HFF-Myc (cell line): ENCODE measurements at regions not wholly inside any gene's neighbourhood (a gene's known extent, or its start where the extent isn't known, plus 50 kb on each side); places are given as distances from the start of the nearest gene placed in this dataset.
"Not testable (repeated sequence)": the region's sequence is repeated elsewhere in the genome, so short reads cannot be mapped to it uniquely, and the experiment has no call there.

Experiments used
- DNase-seq: peaks from one replicate; pipeline ENCODE4 v3.0.0-alpha.2; 2011; ENCODE audit warnings: low read depth; ENCODE audit errors: extremely low read depth
- H3K4me3 ChIP-seq: replicated peaks from 2 replicates; pipeline ENCODE4 v1.5.1; 2011; ENCODE audit warnings: low read depth, mild to moderate bottlenecking, control low read depth, low read length
- TF ChIP-seq, protein P1 (sequence below): IDR thresholded peaks from 2 replicates; pipeline ENCODE4 v1.5.1; 2012; ENCODE audit warnings: mild to moderate bottlenecking, low read depth, low read length, control low read depth; ENCODE audit errors: missing control alignments

DNA sequence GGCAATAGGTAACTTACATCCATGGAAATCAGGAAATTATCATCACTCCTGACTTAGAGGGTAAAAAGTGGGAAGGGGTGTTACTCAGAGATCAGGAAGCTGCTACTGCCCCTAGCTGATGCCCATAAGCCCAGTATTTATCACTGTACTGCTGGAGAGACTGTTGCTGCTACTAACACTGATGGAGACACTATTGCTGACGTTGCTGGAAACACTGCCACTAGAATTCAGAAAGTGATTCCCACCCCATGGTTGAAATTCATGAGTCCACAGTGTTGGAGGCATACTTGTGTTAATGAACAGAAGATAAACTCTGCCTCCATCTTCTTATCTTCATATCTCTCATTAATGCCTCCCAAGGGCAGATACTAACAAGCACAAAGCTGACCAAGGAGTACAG, 97.6 kb downstream of the MTX3 start:
- DNase-seq = no peak
- TF ChIP-seq, protein P1, sequence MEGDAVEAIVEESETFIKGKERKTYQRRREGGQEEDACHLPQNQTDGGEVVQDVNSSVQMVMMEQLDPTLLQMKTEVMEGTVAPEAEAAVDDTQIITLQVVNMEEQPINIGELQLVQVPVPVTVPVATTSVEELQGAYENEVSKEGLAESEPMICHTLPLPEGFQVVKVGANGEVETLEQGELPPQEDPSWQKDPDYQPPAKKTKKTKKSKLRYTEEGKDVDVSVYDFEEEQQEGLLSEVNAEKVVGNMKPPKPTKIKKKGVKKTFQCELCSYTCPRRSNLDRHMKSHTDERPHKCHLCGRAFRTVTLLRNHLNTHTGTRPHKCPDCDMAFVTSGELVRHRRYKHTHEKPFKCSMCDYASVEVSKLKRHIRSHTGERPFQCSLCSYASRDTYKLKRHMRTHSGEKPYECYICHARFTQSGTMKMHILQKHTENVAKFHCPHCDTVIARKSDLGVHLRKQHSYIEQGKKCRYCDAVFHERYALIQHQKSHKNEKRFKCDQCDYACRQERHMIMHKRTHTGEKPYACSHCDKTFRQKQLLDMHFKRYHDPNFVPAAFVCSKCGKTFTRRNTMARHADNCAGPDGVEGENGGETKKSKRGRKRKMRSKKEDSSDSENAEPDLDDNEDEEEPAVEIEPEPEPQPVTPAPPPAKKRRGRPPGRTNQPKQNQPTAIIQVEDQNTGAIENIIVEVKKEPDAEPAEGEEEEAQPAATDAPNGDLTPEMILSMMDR = no peak
- no peak overlapping the region for H3K4me3 ChIP-seq

DNA sequence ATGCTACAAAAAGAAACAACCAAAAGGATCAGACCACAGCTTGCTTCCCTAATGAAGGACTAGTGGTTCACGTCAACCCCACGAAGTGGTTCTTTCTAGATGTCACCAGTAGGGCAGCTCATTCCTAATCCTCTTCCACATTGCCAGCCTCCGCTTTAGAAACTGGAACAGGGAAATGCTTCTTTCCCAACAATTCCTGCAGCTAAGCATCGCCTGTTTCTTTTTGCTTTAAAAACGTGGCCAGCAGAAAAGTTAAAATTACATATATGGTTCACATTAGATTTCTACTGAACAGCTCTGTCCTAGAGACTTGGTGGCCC, 100.2 kb downstream of the MTX3 start:
- H3K4me3 ChIP-seq = no peak overlapping the region
- TF ChIP-seq, protein P1 = no peak
- DNase-seq = no peak

DNA sequence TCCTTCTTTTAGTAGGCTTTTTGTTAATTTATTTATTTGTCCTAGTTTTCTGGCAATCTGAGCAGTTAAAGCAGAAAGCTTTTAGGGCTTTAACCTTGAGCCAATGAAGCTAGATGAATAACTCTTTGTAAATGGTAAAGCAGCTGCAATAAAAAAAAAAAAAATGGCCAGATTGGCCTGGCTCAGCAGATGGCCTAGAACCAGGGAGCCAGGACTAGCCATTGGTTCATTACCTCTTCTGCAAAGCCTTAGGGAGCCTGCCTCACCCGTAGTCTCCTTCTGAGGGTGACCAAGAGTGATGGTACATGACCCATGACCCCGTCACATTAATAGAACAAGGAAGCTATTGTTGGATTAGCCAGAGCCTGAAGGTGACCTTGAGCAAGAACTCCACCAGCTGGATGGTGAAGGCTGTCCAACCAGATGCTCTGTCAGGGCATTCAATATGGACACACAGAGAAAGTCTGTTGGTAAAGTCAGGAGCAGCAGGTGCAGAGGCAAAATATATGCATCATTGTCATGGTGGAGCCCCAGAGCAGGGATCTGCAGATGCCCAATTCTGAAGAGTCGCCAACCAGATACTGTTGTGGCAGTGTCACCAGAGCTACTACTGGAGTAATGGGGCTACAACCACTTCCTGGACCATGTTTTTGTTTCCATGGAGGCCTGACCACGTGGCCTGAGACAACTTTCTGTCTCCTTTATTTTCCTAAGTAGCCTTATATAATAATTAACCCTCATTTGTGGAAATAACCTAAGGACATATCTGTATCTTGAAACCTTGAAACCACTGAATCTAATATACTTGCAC, 100.7 kb downstream of the MTX3 start:
- no peak for DNase-seq
- no peak overlapping the region for H3K4me3 ChIP-seq
- TF ChIP-seq, protein P1 = no peak

DNA sequence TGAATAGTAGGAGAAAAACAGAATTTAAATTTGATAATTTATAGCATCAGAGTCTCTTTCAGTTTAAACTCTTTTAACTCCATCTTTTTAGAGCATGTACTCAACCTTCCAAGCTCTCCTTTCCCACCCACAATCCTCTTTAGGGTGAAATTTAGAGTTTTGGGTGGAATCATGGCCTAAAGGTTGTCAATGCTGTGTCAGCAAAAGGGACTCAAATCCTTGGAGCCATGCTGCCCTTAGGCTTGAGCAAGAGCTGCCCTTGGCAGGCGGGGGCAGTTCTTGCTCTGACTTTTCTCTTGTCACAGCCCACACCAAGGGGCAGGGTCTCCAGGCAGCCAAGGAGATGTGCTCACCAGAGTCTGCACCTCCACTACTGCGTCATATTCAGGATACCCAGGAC, 102.4 kb downstream of the MTX3 start:
- no peak for DNase-seq

DNA sequence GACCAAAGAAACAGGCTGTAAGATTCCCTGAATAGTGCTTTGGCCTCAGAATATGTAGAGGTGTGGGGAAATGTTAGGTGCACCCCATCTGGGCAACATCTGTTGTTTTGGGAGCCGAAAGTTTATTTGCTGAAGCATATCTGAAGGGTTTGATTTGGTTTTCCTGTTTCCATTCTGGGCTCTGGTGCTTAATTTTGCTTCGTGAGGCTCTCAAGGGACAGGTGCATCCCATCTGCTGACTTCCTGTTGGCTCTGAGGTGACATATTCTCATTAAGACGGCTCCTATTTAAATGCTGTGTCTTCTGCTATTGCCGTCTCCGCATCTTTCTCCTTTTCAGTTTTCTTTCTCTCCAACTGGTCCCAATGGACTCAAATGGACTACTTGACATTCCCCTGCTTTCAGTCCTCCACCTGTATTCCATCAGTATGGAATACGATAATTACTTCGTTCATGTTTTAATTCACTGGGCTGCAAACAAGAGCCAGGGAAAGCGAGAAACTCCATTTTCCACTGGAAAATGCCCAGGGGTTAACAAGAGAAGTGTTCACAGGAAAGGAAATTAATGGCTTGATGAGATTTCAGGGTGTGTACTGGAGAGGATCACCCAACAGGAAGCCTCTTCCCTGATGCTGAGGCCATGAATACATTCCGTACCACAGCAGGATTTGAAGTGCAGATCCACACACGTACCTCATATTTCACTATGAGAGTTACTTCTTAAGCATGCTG, 104.0 kb downstream of the MTX3 start:
- TF ChIP-seq, protein P1 = no peak
- H3K4me3 ChIP-seq = no peak overlapping the region
- no peak for DNase-seq

More for the DNA sequence above, 102.4 kb downstream of the MTX3 start:
- H3K4me3 ChIP-seq = no peak overlapping the region
- TF ChIP-seq, protein P1 = no peak

DNA sequence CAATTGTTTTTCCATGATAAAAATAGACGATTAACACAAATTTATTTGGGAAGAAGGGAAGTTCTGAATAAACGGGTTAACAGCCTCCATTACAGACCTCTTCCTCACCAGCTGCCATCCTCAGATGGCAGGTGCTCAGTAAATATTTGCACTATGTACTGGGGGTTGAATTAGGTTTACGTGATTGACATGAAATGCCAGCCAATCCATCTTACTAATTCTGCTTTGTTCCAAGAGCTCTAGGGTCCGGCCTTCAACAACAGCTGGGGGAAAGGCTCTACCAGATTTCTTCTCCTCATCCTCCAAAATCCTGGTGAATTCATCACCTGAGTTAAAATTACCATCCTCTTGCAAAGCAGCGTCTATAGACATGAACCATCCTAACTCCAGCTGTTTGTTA, 104.6 kb downstream of the MTX3 start:
- H3K4me3 ChIP-seq = no peak overlapping the region
- DNase-seq = no peak
- TF ChIP-seq, protein P1 = no peak

DNA sequence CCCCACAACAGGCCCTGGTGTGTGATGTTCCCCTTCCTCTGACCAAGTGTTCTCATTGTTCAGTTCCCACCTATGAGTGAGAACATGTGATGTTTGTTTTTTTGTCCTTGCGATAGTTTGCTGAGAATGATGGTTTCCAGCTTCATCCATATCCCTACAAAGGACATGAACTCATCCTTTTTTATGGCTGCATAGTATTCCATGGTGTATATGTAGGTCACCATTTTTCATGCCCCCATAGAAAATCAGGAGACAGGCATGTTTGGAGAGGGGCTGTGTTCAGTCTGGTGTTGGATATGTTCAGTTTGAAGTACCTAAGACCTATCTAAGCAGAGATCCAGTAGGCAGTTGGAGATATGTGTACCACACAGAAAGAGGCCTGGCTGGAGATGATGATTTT, 111.2 kb downstream of the MTX3 start:
- DNase-seq, H3K4me3 ChIP-seq: not testable (repeated sequence)
